Type B pancreatic cell (in vitro differentiated cells): ENCODE measurements at regions not wholly inside any gene's neighbourhood (a gene's known extent, or its start where the extent isn't known, plus 50 kb on each side); places are given as distances from the start of the nearest gene placed in this dataset.
"Not testable (repeated sequence)": the region's sequence is repeated elsewhere in the genome, so short reads cannot be mapped to it uniquely, and the experiment has no call there.

ENCODE experiments used
- DNase-seq: peaks from one replicate; pipeline ENCODE4 v3.0.0; 2021; ENCODE audit warnings: mixed read lengths; ENCODE audit not compliant: unreplicated experiment; ENCODE audit errors: extremely low spot score
- H3K27ac Mint-ChIP-seq: 2 replicates; pipeline ENCODE4 v1.8.0; 2021; ENCODE audit warnings: mild to moderate bottlenecking, mixed read lengths
- H3K27me3 Mint-ChIP-seq: 2 replicates; pipeline ENCODE4 v1.8.0; 2021; ENCODE audit warnings: mixed read lengths
- H3K36me3 Mint-ChIP-seq: 2 replicates; pipeline ENCODE4 v1.8.0; 2021; ENCODE audit warnings: mixed read lengths
- H3K4me1 Mint-ChIP-seq: one replicate; pipeline ENCODE4 v1.8.0; 2021; ENCODE audit warnings: mixed read lengths; ENCODE audit not compliant: unreplicated experiment
- H3K4me3 Mint-ChIP-seq: 2 replicates; pipeline ENCODE4 v1.8.0; 2021; ENCODE audit warnings: mild to moderate bottlenecking, mixed read lengths
- H3K9me3 Mint-ChIP-seq: 2 replicates; pipeline ENCODE4 v1.8.0; 2021; ENCODE audit warnings: mixed read lengths
- CTCF ChIP-seq: fragments of 200-600 bp; sonication (generic); conservative IDR thresholded peaks from 2 replicates; pipeline ENCODE4 v1.5.0; 2021; ENCODE audit warnings: antibody characterized with exemption, mild to moderate bottlenecking

GRCh38 chr4:173722075-173722474, 192.0 kb upstream of the HAND2 start:
- no peak for DNase-seq
- Mint-ChIP-seq H3K27me3 (no peaks in the 10 kb centered on the region), H3K27ac (no peak overlapping the region), H3K36me3 (no peaks in the 10 kb centered on the region), H3K4me1 (no peaks in the 10 kb centered on the region), H3K4me3 (no peak overlapping the region), H3K9me3 (peaks cover 16% of the 10 kb centered on the region)
- TF ChIP-seq CTCF, result no peak

- peaks cover 23% of the 10 kb centered on the region for H3K9me3 Mint-ChIP-seq
- not testable (repeated sequence) for H3K27me3 Mint-ChIP-seq, H3K27ac Mint-ChIP-seq, H3K36me3 Mint-ChIP-seq, DNase-seq, H3K4me3 Mint-ChIP-seq, H3K4me1 Mint-ChIP-seq
These were observed 188.5 kb upstream of the HAND2 start for GRCh38 chr4:173718504-173718903.

- peaks cover 23% of the 10 kb centered on the region for H3K9me3 Mint-ChIP-seq
- no peaks in the 10 kb centered on the region for H3K27me3 Mint-ChIP-seq
- peaks cover 5% of the 10 kb centered on the region for H3K4me1 Mint-ChIP-seq
- no peak for DNase-seq
- no peak for TF ChIP-seq CTCF
- H3K4me3 Mint-ChIP-seq, result no peak overlapping the region
- H3K27ac Mint-ChIP-seq, result no peak overlapping the region
- no peaks in the 10 kb centered on the region for H3K36me3 Mint-ChIP-seq
These were observed 187.6 kb upstream of the HAND2 start for GRCh38 chr4:173717581-173717980.

GRCh38 chr4:173714456-173714855, 184.4 kb upstream of the HAND2 start:
- TF ChIP-seq CTCF, result no peak

GRCh38 chr4:173713026-173713425, 183.0 kb upstream of the HAND2 start:
- Mint-ChIP-seq H3K4me1 (peaks cover 5% of the 10 kb centered on the region), H3K27me3 (no peaks in the 10 kb centered on the region), H3K4me3 (no peak overlapping the region), H3K36me3 (no peaks in the 10 kb centered on the region), H3K27ac (no peak overlapping the region), H3K9me3 (peaks cover 10% of the 10 kb centered on the region)
- no peak for TF ChIP-seq CTCF
- no peak for DNase-seq

More at GRCh38 chr4:173714456-173714855, 184.4 kb upstream of the HAND2 start:
- H3K36me3 Mint-ChIP-seq, result no peaks in the 10 kb centered on the region
- H3K4me3 Mint-ChIP-seq, result no peak overlapping the region
- H3K27ac Mint-ChIP-seq, result no peak overlapping the region
- H3K27me3 Mint-ChIP-seq, result no peaks in the 10 kb centered on the region
- peaks cover 22% of the 10 kb centered on the region for H3K9me3 Mint-ChIP-seq
- peaks cover 5% of the 10 kb centered on the region for H3K4me1 Mint-ChIP-seq
- no peak for DNase-seq

GRCh38 chr4:173707658-173708419, 177.8 kb upstream of the HAND2 start:
- no peak for TF ChIP-seq CTCF
- H3K27me3 Mint-ChIP-seq, result no peaks in the 10 kb centered on the region
- H3K4me3 Mint-ChIP-seq, result no peak overlapping the region
- H3K36me3 Mint-ChIP-seq, result no peaks in the 10 kb centered on the region
- no peak for DNase-seq
- H3K9me3 Mint-ChIP-seq, result no peaks in the 10 kb centered on the region
- H3K27ac Mint-ChIP-seq, result no peak overlapping the region
- no peaks in the 10 kb centered on the region for H3K4me1 Mint-ChIP-seq
